GM20431 (cell line): ENCODE measurements at regions not wholly inside any gene's neighbourhood (a gene's known extent, or its start where the extent isn't known, plus 50 kb on each side); places are given as distances from the start of the nearest gene placed in this dataset.

Experiments used
- in situ Hi-C: fragments of 300-500 bp; cut with MseI, MboI; formaldehyde crosslinking; loops from one replicate; pipeline ENCODE4 v1.15.0; 2020; ENCODE audit warnings: low sequenced_read_pairs; ENCODE audit not compliant: unreplicated experiment

GRCh38 chr1:29679828-29680558, 443.7 kb downstream of the PTPRU start:
- in situ Hi-C loops = no loop called here

- in situ Hi-C loops = no loop called here
Measured at GRCh38 chr1:29679316-29679715, 443.0 kb downstream of the PTPRU start.

- in situ Hi-C loops = no loop called here
Measured at GRCh38 chr1:29677028-29678024, 441.0 kb downstream of the PTPRU start.

GRCh38 chr1:29676496-29676895, 440.2 kb downstream of the PTPRU start:
- in situ Hi-C loops = no loop called here

GRCh38 chr1:29675481-29676263, 439.4 kb downstream of the PTPRU start:
- in situ Hi-C loops = no loop called here

- in situ Hi-C loops = no loop called here
Measured at GRCh38 chr1:29674627-29675326, 438.5 kb downstream of the PTPRU start.

GRCh38 chr1:29673669-29674626, 437.6 kb downstream of the PTPRU start:
- in situ Hi-C loops = no loop called here

GRCh38 chr1:29673228-29673500, 436.8 kb downstream of the PTPRU start:
- in situ Hi-C loops = no loop called here

- in situ Hi-C loops = no loop called here
Measured at GRCh38 chr1:29672416-29673227, 436.3 kb downstream of the PTPRU start.

GRCh38 chr1:29671446-29672356, 435.4 kb downstream of the PTPRU start:
- in situ Hi-C loops = no loop called here

- in situ Hi-C loops = no loop called here
Measured at GRCh38 chr1:29670752-29671151, 434.4 kb downstream of the PTPRU start.

GRCh38 chr1:29669912-29670311, 433.6 kb downstream of the PTPRU start:
- in situ Hi-C loops = no loop called here

- in situ Hi-C loops = no loop called here
Measured at GRCh38 chr1:29669158-29669871, 433.0 kb downstream of the PTPRU start.

GRCh38 chr1:29668551-29669157, 432.3 kb downstream of the PTPRU start:
- in situ Hi-C loops = no loop called here

- in situ Hi-C loops = no loop called here
Measured at GRCh38 chr1:29667951-29668350, 431.6 kb downstream of the PTPRU start.

- in situ Hi-C loops = no loop called here
Measured at GRCh38 chr1:29664711-29665110, 428.4 kb downstream of the PTPRU start.
